CD4-positive, alpha-beta T cell treated with Interferon gamma for 1 hour (primary cell): ENCODE measurements at regions not wholly inside any gene's neighbourhood (a gene's known extent, or its start where the extent isn't known, plus 50 kb on each side); places are given as distances from the start of the nearest gene placed in this dataset.

Experiments used
- DNase-seq: peaks from one replicate; pipeline ENCODE4 v3.0.0-alpha.2; 2020

DNA sequence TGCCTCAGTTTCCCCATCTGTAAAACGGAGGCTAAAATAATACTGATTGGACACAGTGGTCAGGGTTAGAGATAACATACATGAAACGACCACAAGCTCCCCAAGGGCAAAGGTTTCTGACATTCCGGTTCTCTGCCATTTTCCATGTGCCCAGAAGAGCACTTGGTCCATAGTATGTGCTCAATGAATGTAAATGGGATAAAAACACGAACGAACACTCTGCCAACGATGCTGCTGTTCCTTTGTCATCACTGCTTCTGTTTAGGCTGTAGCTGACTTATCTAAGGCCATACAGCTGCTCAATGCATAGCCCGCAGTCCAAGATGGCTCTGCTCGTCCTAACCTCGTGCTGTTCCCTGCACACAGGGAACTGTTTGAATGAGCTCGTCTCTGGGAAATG lies 102.0 kb downstream of the RMI2 start:
- DNase-seq, result no peak

DNA sequence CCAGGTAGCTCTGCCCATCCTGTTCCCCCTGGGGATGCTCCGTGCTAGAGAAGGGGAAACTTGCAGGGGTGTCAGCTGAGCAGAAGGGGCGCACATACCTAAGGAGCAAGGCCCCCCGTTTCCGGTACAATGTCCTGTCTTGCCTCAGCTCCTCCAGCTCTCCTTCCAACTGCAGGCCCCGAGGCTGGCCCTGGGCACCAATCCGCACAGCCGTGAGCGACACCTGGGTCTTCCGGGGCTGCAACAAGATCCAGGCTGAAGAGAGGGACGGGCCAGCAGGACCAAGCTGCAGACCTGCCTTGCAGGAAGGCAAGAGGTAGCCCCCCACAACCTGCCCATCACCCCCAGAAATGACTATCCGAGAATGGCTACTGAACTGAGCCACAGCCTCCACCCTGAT lies 102.6 kb downstream of the RMI2 start:
- no peak for DNase-seq

DNA sequence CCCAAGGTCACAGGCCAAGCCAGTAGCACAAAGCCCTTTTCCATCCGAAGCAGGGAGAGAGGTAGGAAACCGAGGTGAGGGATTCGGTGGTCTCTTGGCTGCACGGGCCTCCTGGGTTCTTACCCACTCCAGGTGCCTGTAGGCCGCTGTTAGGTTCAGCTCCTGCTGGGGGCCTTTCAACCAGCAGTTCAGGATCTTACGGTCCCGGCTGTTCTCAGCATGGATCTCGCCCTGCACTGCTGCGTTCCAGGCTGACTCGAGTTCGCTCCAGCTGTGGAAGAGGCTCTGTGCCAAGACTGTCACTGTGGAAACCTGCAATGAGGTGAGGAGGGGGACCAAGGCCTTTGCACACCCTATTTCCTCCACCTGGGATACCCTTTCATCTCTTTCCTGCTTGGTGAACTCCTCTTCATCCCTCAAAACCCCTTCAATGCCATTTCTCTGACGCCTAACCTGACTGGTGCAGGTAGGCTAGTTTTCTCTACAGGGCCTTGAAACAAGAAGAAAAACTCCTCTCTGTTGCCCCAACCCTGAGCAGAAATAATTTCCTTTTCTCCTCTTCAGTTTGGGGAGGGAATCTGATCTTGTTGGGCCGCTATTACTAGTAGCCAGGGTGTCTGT lies 103.6 kb downstream of the RMI2 start:
- no peak for DNase-seq

DNA sequence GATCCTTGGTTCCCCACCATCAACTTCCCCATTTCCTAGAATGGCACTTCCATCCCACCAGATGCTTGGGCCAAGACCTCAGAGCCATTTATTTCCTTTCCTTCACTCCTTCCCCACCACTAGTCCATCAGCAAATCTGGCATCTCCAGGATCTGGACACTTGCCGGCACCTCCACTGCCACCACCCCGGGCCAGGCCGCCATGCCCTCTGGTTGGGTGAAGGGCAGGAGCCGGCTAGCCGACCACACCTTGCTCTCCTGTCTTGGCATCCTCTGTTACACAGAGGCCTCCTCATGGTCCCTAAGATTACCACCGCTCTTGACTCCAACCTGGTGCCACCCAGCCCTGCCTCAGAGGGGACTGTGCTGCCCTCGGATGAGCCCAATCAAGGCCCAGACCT lies 104.5 kb downstream of the RMI2 start:
- DNase-seq, result no peak

DNA sequence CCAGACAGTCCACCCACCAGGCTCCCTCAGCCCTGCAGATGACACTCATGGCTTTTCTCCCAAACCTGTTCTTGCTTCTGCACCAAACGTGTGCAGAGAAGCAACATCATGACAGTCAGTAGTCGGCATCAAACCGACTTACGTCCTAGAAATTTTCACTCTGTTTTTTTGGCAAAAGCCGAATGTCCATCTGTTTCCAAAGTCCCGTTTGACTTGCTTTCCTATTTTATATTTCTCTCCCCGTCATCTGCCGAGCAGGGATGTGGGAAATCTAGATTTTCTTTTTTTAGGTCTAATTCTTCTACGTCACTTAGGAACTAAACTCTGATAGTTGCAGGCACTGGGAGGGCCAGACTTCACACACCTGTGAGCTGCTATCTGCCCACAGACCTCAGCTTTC lies 104.9 kb downstream of the RMI2 start:
- DNase-seq, result no peak

DNA sequence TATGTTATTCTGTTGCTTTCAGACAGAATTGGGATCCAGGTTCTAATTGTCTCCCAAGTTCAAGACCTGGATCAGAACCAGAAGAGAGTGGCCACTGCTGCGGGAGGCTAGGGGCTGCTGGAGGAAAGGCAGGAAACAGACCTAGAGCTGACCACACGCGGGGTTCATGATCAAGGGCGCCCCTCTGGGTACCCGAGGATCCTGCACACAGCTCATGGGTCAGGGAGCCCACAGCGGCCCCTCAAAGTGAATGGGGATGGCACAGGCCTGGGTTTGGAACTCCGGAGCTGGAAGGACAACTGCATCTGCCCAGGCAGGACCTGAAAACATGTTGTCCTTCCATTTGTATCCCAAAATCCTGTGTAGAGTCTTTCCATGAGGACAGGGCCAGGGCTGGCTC lies 107.0 kb downstream of the RMI2 start:
- DNase-seq, result no peak

DNA sequence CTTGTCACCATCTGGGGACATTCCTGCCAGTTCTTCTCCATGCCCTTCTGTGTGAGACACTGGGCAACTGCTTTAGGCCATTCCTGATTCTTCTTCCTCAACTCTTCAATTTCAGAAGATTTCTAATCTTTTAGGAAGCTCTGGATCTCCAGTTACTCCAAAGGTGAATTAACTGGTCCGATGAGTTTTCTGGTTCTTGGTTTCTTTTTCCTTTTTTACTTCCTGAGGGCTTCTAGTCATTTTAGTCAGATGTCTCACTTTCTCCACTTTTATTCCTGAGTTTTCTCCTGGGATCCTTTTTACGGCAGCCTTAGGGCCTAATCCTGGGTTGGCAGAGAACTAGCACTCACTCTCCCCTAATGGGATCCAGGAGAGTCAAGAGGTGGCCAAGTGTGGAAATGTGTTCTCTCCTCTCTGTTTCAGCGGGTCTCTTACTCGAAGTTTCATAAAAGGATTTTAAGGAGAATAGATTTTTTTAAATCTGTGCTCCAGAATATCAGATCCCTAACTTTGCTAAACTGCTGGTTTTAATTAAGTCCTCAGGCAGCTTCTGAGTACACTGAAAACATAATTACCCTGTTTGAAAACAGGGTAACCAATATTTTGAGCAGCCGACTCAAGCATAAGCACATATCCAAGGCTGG lies 107.6 kb downstream of the RMI2 start:
- DNase-seq, result no peak

DNA sequence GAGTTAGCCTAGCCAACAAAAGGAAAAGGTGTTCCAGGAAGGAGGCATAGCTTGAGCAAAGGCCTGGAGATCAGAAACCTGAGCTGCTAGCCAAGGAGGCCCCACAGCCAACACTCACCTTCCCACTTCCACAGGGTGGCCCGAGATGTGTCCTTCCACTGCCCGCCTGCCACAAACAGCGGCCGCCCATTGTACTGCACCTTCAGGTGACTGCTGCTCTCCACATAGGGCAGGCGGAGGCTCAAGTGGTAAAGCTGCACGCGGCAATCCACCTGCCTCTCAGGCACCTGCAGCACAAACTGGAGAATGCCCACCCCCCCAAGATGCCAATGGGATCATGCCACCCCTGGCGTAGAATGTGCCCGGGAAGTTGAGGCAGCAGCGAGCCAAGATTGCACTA lies 111.5 kb downstream of the RMI2 start:
- no peak for DNase-seq

DNA sequence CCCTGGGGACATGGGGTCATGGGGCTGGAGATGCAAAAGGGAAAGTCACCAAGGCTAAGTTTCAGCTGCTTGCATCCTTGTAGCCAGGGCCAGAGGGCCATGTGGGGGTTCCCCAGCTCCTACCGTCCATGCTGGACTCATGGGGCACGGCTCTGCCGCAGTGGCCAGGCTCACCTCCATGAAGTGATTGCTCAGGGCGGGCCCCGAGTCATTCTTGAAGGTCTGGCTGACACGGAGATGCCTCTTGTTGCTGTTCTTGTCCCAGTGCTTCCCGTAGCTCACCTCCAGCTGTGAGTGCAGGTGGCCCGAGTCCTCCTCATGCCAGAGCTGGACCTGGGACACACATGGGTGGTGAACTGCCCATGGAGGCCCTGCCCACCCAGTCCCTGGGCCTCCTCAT lies 114.5 kb downstream of the RMI2 start:
- DNase-seq, result no peak

DNA sequence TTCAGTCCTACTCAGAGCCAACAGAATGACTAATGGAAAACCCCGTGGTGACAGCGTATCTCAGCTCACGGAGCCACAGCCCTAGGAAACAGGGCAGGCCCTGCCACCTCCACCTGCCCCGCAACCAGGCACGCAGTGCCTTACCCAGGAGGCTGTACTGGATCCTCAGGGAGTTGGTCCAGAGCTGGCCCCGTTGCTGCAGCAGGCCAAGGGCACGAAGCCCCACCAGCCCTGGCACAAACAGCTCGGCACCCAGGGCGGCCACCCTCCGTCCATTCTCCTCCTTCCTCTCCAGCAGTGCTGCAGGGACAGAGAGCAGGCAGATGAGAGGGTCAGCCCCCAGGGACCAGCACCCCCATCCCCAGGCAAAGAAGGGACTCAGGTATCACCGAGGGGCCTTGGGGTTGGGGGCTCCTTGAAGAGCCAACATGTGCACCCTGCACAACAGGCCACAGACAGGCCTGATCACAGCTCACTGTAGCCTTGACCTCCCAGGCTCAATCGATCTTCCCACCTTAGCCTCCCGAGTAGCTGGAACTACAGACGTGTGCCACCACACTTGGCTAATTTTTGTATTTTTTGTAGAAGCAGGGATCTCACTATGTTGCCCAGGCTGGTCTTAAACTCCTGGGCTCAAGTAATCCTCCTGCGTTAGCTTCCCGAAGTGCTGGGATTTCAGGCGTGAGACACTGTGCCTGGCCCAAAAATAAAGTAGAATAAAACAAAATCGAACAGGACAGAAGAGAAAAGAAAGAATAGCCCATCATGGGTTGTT lies 115.7 kb downstream of the RMI2 start:
- DNase-seq, result no peak

DNA sequence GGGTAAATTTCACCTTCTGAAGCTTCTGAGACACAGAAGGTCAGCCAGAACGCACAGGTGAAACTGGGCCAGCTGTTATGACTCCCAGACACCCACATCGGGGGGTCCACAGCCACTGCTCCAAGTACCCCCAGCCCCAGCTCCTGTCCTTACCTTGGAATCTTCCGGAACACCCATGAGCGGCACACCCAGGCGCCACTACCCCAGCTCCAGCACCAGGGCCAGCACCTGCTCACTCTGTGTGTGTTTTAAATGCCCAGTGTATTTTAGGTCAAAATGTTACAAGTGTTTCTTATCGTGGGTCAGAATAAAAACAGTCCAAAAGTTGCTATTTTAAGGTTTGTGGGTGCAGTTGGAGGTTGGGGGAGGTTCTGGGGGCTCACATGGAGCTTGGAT lies 116.3 kb downstream of the RMI2 start:
- no peak for DNase-seq

DNA sequence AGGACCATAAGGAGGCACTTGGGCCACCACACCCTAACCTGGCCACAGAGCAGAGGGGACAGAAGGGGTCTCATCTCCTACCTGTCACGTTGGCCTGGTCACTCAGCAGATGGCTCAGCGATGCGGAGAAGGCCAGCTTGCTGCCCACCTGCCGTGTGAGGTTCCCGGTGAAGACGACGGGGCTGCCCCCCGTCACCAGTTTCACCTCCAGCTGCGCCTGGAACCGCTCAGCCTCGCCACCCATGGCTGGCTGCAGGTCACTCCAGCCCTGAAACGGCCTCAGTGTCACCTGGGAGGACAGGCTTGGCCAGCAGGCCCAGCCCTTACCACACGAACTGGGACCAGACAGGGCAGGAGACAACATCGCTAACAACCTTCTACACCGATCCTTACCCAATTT lies 116.8 kb downstream of the RMI2 start:
- DNase-seq, result no peak

DNA sequence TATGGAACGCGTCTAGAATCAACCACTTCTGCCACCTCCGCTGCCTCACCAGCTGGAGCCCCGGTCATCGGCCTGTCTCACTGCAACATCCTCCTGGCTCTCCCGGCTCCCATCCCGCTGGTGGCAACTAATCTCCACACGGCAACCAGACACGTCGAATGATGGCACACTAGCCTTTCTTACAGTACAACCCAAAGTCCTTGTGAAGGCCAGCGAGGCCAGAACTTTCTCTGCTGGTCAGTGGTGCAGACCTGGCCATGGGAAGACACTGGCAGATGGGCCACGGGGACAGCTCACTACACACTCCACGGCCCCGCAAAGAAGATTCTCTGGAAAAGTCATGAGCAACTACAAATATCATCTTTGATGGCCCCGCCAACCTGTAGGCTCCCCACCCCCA lies 117.6 kb downstream of the RMI2 start:
- DNase-seq, result no peak

DNA sequence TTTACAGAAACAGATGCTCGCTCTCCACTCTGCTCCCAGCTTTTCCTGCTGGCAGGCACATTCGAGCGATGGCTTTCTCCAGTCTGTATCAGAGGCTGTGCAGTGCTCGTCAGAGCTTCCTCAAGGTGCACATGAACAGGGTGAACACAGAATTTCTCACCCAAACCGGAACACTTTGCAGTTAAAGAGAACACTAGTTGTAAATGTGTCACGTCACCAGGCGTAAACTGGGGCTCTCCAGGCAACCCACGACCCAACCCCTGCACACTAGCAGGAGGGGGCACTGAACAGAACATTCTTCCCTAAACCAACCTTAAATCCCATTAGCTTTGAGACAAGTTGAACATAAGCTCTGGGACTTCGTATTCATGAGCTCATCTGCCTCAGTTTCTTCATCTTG lies 119.0 kb downstream of the RMI2 start:
- no peak for DNase-seq

DNA sequence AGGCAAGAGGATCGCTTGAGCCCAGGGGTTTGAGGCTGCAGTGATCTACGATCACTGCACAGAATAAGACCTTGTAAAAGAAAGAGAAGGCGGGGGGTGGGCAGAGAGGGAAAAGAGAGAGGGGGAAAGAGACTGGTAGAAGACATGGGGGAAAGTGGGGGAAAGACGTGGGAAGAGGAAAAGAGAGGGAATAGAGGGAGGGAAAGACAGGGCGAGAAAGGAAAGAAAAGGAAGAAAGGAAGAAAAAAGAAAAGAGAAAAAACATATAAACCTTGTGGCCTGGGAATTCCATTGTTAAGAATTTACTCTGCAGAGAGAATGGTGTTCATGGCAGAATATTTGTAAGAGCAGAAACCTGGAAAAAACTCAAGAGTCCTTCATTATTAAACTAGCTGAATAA lies 120.4 kb downstream of the RMI2 start:
- DNase-seq, result no peak

DNA sequence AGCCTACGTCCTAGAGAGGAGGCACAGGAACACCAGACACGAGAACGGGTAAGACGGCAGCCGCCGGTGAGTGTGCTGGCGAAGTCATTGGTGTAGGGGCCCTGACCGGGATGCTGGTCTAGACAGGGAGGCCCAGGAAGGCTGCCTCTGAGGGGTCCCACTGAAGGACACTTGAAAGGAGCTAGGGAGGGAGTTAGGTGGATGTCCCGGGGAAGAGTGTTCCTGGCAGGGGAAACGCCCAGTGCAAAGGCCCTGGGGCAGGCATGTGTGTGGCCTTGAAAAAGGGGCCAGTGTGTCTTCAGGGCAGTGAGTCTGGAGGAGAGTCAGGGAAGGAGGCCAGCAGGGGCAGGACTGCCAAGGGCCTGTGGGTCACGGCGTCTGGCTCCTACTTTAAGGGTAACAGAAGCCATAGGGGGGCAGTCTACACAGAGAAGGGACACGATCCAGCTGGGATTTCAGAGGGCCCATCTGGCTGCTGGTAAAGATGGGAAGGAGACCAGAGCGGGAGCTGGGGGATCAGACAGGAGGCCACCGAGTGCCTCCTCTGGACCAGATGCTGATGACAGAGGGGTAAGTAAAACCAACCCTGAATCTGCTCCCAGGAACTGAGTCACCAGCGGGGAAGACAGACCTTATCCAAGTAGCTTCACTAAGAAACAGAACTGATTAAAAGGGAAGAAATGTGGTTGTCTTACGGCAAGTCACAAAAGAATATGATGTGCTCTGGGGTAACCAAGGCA lies 115.9 kb downstream of the LITAF start:
- DNase-seq, result no peak

DNA sequence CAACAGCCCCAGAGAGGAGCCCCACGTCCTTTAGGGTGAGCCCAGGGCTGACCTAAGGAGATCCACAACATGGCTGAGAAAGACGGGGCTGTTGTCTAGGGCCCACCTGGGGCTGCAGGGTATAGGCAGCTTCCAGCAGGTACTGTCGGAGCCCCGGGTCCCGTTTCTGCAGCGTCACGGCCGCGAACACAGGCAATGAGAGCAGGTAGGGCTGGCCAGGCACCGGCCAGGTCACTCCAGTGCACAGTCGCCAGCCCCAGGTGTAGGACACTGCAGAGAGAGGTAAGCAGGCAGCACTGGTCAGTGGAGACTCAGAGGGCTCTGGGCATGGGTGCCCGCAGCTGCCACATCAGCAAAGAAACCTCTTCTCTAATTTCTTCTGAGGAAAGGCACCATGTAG lies 115.2 kb downstream of the LITAF start:
- DNase-seq, result no peak

DNA sequence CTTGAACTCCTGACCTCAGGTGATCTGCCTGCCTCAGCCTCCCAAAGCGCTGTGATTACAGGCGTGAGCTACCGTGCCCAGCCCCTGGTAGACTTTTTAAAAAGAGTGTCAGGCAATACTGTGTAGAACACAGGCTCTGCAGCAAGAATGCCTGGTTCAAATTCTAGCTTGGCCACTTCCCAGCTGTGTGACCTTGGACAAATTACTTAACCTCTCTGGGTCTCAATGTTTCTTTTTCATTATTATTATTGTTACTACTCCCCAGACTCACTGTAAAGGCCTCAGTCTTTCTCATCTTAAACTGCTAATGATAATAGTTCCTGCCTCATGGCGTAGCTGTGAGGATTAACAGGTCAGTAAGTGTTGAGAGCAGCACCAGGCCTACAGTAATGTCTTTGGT lies 114.3 kb downstream of the LITAF start:
- DNase-seq, result no peak

DNA sequence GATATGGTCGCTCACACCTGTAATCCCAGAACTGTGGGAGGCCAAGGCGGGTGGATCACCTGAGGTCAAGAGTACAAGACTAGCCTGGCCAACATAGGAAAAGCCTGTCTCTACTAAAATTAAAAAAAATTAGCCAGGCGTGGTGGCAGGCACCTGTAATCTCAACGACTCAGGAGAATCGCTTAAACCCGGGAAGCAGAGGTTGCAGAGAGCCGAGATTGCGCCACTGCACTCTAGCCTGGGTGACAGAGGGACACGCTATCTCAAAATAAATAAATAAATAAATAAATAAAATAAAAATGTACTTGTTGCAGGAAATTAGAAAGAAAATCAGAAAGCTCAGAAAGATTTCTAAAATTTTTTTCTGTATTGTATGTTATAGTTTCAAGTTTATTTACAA lies 113.9 kb downstream of the LITAF start:
- DNase-seq, result no peak

DNA sequence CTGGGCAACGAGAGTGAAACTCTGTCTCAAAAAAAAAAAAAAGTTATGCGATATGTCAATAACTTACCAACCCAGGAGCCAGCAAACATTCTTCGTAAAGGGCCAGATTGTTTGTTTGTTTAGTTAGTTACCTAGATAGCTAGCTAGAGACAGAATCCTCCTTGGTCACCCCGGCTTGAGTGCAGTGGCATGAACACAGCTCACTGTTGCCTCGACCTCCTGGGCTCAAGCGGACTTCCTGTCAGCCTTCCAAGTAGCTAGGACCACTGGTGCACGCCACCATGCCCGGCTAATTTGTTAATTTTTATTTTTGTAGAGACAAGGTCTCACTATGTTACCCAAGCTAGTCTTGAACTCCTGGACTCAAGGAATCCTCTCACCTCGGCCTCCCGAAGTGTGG lies 113.0 kb downstream of the LITAF start:
- DNase-seq, result no peak

DNA sequence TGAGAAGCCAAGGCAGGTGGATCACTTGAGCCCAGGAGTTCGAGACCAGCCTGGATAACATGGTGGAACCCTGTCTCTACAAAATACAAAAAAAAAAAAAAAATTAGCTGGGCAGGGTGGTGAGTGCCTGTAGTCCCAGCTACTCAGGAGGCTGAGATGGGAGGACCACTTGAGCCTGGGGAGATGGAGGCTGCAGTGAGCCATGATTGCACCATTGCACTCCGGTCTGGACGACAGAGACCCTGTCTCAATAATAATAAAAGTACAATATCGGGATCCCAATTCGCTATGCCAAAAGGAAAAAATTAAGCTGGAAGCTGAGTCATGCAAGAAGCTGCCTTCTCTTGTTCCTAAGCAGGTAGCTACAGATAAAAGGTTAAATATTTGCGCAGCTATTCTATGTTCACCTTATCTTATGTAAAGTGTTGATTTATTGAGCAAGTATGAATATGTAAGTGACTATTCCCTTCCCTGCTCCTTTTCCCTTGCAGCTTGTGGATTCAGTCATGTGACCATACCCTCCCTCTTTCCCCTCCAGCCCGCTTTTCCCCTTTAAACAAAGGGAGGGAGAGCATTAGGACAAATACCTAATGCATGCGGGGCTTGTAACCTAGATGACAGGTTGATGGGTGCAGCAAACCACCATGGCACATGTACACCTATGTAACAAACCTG lies 112.0 kb downstream of the LITAF start:
- DNase-seq, result no peak

DNA sequence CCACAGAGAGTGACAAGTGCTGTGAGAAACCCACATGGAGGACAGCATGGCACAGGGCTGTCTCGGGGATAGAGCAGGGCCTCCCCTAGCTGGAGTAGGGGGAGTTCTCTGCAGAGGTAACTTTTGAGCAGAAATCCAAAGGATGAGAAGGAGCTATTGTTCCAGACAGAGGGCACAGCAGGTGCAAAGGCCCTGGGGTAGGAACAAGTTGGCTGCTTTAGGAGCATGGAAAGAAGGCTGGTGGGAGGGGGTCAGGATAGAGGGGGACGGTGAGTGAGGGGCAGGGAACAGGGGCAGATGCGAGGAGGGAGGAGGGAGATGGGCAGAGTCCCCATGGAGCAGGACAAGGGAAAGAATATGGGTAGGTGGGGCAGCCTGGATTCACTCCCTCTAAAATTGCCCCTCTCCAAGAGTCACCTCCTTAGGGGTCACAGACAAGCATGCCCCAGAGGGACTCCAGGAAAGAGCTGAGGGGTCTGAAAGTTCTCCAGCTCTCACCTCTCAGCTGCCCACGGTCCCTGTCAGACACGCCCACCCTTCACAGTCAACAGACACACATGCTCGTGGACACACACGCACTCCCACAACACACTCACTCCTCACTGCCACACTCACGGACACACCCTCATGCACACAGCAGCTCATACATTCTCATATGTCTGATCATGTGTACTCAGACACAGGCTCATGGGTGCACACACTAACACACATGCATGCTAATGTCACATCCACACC lies 110.7 kb downstream of the LITAF start:
- DNase-seq, result no peak

DNA sequence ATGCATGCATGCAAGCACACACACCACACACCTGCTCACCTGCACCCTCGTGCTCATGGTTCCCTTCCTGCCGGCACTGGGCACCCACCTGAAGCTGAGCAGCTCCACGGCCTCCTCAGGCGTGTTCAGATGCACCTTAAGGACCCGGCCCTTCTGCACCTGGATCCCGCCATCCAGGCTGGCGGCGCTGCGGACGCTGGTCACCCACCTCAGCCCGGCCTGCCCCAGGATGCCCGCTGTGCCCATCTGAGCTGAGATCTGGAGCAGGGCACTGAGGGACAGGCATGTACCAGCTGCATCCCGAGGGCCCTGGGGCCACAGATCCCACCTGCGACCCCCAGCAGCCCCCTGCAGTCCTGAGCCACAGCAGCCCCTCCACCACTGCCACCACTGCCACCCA lies 110.0 kb downstream of the LITAF start:
- no peak for DNase-seq
